Panc1 (cell line): ENCODE measurements at regions not wholly inside any gene's neighbourhood (a gene's known extent, or its start where the extent isn't known, plus 50 kb on each side); places are given as distances from the start of the nearest gene placed in this dataset.
"Not testable (repeated sequence)": the region's sequence is repeated elsewhere in the genome, so short reads cannot be mapped to it uniquely, and the experiment has no call there.

Experiments used
- ATAC-seq: fragments of 200-7000 bp; cut with Tn5 transposase; 2 replicates; pipeline ENCODE4 v1.9.1; 2020; ENCODE audit warnings: mild to moderate bottlenecking, moderate library complexity
- BruUV-seq: library from RNA; stranded (reverse); fragments of 400-500 nt; replicated peaks from 2 replicates; lab custom pipeline; 2021; lab: Mats Ljungman, UMichigan
- CTCF ChIA-PET: fragments of 300-600 bp; sonication (Branson Sonifier 250); formaldehyde crosslinking; loops from one replicate; lab custom pipeline; 2022; ENCODE audit warnings: antibody characterized with exemption; lab: Charles Lee
- POLR2A ChIA-PET: fragments of 300-600 bp; sonication (Branson Sonifier 250); formaldehyde crosslinking; loops from one replicate; lab custom pipeline; 2022; ENCODE audit warnings: antibody characterized with exemption; lab: Charles Lee
- DNase-seq: peaks from one replicate; pipeline ENCODE4 v3.0.0-alpha.2; 2010; ENCODE audit warnings: low read depth, low spot score
- H3K27ac ChIP-seq: 2 replicates; pipeline ENCODE4 v1.5.1; 2011; ENCODE audit warnings: mild to moderate bottlenecking, low read length, inconsistent platforms
- H3K27me3 ChIP-seq: fragments of 200-500 bp; sonication (Bioruptor generic); 2 replicates; pipeline ENCODE4 v1.6.0; 2014; ENCODE audit warnings: low read length, inconsistent platforms; ENCODE audit not compliant: control insufficient read depth, insufficient read depth
- H3K36me3 ChIP-seq: fragments of 200-500 bp; sonication (Bioruptor generic); 2 replicates; pipeline ENCODE4 v1.5.1; 2014; ENCODE audit warnings: inconsistent platforms, mild to moderate bottlenecking, low read length, moderate library complexity; ENCODE audit not compliant: control insufficient read depth, insufficient read depth
- H3K4me1 ChIP-seq: 2 replicates; pipeline ENCODE4 v1.5.1; 2011; ENCODE audit warnings: inconsistent platforms, mild to moderate bottlenecking, low read length, moderate library complexity; ENCODE audit not compliant: control insufficient read depth, insufficient read depth
- H3K4me3 ChIP-seq, 2 experiments: 2 replicates each; pipeline ENCODE4 v1.5.1; 2011 to 2012; ENCODE audit warnings: low read depth in 2 of 2, low read length in 2 of 2, mild to moderate bottlenecking in 2 of 2, inconsistent platforms in 1 of 2, moderate library complexity in 1 of 2
- H3K9me3 ChIP-seq: fragments of 200-500 bp; sonication (Bioruptor generic); 2 replicates; pipeline ENCODE4 v1.5.1; 2014; ENCODE audit warnings: low read depth, mild to moderate bottlenecking, inconsistent platforms, low read length, moderate library complexity; ENCODE audit not compliant: control insufficient read depth, insufficient read depth
- CTCF ChIP-seq: fragments of 450-650 bp; IDR thresholded peaks from 2 replicates; pipeline ENCODE4 v1.5.1; 2017; ENCODE audit warnings: mild to moderate bottlenecking
- POLR2AphosphoS5 ChIP-seq: IDR thresholded peaks from 2 replicates; pipeline ENCODE4 v1.6.1; 2012; ENCODE audit warnings: mild to moderate bottlenecking, low read depth, low read length, moderate library complexity
- REST ChIP-seq, 2 experiments: IDR thresholded peaks; 2 replicates each; pipeline ENCODE4 v1.6.1; 2011 to 2012; ENCODE audit warnings: low read depth in 2 of 2, control low read depth in 1 of 2, low read length in 1 of 2, mild to moderate bottlenecking in 1 of 2, moderate library complexity in 1 of 2; ENCODE audit not compliant: insufficient read depth in 1 of 2
- SIN3A ChIP-seq: IDR thresholded peaks from 2 replicates; pipeline ENCODE4 v1.6.1; 2012; ENCODE audit warnings: low read depth, mild to moderate bottlenecking, low read length, moderate library complexity, borderline replicate concordance; ENCODE audit not compliant: insufficient read depth
- TCF7L2 ChIP-seq: IDR thresholded peaks from 2 replicates; pipeline ENCODE4 v1.6.1; 2011; ENCODE audit warnings: mild to moderate bottlenecking, low read depth, low read length, inconsistent platforms
- in situ Hi-C: cut with HindIII; loops from 2 replicates; pipeline ENCODE4 v1.10.0; 2016; ENCODE audit warnings: low sequenced_read_pairs, low pct_unique_long_range_greater_than_20kb
- intact Hi-C: fragments of 100-400 bp; cut with micrococcal nuclease; formaldehyde crosslinking; loops from one replicate; pipeline ENCODE4 v1.10.0; 2022; ENCODE audit not compliant: unreplicated experiment

GRCh38 chr1:58220836-58221472 lies 325.6 kb downstream of the OMA1 start:
- Histone ChIP-seq H3K27me3 (no peaks in the 10 kb centered on the region), H3K4me3 (no peak overlapping the region), H3K4me1 (no peaks in the 10 kb centered on the region), H3K27ac (no peak overlapping the region), H3K36me3 (no peaks in the 10 kb centered on the region), H3K9me3 (no peaks in the 10 kb centered on the region)
- ChIA-PET CTCF (interaction anchor here (0.6 to 0.7 kb wide), 2 partner anchors 1122 to 1278 kb away, joined by 8 to 11 read pairs; no protein-coding TSS in a partner anchor), POLR2A (no interaction called here)
- ATAC-seq (no peak), DNase-seq (no peak)
- BruUV-seq, result no TSS peak
- intact Hi-C loops (no loop called here), in situ Hi-C loops (no loop called here)
- TF ChIP-seq SIN3A (no peak), POLR2AphosphoS5 (no peak), TCF7L2 (no peak), CTCF (no peak), REST (IDR thresholded peaks at IDR 0.05; ENCODE audit: insufficient read depth in 1 of 2, low read depth in 2 of 2, low read length in 1 of 2) (no peak)

- POLR2A ChIA-PET, ATAC-seq, H3K36me3 ChIP-seq, H3K27ac ChIP-seq, in situ Hi-C loops, H3K27me3 ChIP-seq, CTCF ChIA-PET, H3K9me3 ChIP-seq, H3K4me3 ChIP-seq, H3K4me1 ChIP-seq, intact Hi-C loops, DNase-seq, BruUV-seq: not testable (repeated sequence)
Measured at GRCh38 chr1:58216169-58216568, 330.4 kb downstream of the OMA1 start.

GRCh38 chr1:58214674-58215073 lies 331.9 kb downstream of the OMA1 start:
- Histone ChIP-seq H3K9me3 (no peaks in the 10 kb centered on the region), H3K4me1 (no peaks in the 10 kb centered on the region), H3K36me3 (no peaks in the 10 kb centered on the region), H3K27ac (no peak overlapping the region), H3K27me3 (no peaks in the 10 kb centered on the region), H3K4me3 (no peak overlapping the region)
- ATAC-seq (no peak), DNase-seq (no peak)
- in situ Hi-C loops, result no loop called here
- TF ChIP-seq TCF7L2 (no peak), CTCF (no peak), SIN3A (no peak), REST (IDR thresholded peaks at IDR 0.05; ENCODE audit: insufficient read depth in 1 of 2, low read depth in 2 of 2, low read length in 1 of 2) (no peak), POLR2AphosphoS5 (no peak)
- intact Hi-C loops, result no loop called here
- ChIA-PET POLR2A (interaction anchor here (0.6 kb wide), 1 partner anchor 28 kb away, joined by 3 read pairs; no protein-coding TSS in a partner anchor), CTCF (no interaction called here)
- BruUV-seq, result no TSS peak
